ENCODE measurements at regions not wholly inside any gene's neighbourhood (a gene's known extent, or its start where the extent isn't known, plus 50 kb on each side); places are given as distances from the start of the nearest gene placed in this dataset.
A peak's percentile ranks its signal among the peaks of the same experiment; 100 is the strongest.
"Not testable (repeated sequence)": the region's sequence is repeated elsewhere in the genome, so short reads cannot be mapped to it uniquely, and the experiment has no call there.

DNA sequence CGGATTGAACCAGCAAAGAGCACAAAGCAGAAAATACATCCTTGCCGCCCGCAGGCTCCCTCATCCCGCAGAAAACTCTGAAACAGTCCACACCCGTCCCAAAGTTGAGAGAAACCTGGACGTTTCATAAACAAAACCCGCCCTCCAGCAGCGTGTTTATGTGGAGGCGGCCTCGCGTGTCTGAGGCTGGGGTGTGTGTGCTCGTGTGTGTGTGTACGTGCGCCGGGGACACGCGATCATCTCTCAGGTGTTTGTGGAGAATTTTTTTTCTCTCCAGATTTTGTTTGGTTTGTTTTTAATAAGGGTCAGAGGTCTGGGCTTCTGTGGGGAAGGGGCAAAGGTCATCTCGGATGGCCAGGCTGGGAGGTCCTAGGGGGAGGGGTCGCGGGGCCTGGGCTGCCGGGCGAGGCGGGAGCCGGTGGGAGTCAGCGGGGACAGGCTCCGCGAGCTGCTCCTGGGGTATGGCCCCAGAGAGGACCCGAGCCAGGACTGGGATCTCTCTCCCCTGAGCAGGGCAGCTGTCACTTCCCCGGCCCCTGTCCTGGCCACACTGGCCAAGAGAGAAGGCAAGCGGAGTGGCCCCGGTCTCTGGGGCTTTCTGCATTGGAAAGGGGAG, 206.4 kb downstream of the C9orf50 start:
- peak; percentile 61 for DNase-seq (ENCODE audit: low read depth)

DNA sequence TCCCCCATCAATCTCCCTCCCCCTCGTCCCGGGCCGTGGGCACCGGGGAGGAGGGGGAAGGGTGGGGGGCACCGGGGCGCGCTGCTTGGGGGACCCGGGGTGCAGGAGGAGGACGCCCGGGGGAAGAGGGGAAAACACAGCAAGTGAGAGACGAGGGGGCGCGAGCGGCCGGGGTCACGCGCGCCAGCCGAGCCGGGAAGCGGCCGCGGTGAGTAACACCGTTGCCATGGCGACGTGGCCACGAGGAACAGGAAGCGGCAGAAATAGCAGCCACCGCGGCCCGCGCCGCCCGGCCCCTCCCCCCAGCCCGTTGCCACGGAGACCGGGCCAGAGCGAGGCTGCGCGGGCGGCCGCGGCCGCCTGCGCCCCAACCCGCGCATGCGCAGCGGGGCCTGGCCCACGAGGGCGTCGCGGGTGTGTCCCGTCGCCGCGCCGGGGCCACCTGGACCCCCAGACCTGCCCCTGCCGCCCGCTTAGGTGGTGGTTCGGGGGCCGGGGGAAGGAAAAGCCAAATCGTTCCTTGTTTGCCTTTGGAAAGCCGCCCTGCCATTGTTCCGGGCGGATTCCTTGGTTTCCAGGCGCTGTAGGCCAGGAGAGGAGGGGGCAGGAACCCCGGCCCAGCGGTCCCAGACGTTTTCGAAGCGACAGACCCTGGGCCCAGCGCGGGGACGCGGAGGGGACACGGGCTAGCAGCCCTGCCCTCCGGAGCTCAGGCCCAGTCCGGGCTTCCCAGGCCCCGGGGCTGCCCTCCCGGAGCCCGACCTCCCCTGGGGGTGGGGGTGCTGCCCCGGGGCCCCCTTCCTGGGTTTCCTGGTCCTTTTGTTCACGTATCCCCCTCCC, 207.1 kb downstream of the C9orf50 start:
- DNase-seq (ENCODE audit: low read depth) = peak; percentile 95
- in situ Hi-C loops (cut with HindIII; ENCODE audit: low pct_unique_long_range_greater_than_20kb, low sequenced_read_pairs) = no loop called here

More for the DNA sequence above, 206.4 kb downstream of the C9orf50 start:
- in situ Hi-C loops (cut with HindIII; ENCODE audit: low pct_unique_long_range_greater_than_20kb, low sequenced_read_pairs) = no loop called here

DNA sequence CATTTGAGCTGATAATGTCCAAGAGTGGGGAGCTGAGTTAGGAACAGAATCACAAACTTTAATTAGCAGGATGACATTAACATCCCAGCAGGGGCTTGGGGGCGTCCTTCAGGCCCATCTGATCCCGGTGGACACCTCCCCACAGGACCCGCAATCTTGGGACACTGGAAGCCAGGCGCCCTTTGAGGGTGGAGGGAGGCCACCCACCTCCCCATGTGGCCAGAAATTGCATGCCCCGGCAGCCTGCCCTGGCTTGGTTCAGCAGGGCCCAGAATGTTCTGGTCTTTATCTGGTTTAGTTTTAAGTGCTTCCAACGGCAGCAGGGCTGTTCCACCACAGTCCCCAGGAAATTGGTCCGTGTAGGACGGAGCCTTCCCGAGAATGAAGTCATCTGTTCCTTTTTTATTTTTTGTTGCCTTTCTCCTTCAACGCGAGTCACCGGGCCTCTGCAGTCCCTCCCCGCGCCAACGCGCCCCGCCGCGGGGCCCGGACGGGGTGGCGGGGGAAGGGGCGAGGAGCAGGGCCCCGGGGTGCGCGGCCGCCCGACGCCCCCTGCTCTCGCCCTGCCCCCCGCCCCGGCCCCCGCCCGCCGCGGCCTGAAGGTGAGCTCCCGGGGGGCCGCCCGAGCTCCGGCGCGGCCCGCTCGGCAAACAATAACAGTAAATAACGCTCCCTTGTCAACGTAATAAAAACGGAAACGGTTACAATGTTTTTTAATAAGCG, 207.9 kb downstream of the C9orf50 start:
- in situ Hi-C loops (cut with HindIII; ENCODE audit: low pct_unique_long_range_greater_than_20kb, low sequenced_read_pairs) = no loop called here
- DNase-seq (ENCODE audit: low read depth) = peak; percentile 67

DNA sequence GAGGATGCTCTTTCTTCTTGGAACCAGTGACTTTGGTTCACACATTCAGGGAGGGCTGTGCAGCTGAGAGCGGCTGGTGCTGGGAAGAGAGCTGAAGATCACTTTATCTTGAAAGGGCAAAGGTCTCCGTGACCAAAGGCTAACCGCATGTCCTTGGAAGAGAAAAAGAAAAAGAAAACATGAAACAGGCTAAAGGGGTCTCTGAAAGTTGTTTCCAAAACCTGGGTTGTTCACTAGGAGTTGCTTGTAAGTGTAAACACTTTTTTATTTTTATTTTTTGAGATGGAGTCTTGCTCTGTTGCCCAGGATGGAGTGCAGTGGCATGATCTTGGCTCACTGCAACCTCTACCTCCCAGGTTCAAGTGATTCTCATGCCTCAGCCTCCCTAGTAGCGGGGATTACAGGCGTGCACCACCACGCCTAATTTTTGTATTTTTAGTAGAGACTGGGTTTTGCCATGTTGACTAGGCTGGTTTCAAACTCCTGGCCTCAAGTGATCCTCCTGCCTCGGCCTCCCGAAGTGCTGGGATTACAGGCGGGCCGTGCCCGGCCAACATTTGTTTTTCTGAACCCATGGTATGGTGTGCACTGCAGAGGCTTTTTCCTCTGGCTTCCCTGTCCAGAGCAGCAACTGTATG, 208.6 kb downstream of the C9orf50 start:
- in situ Hi-C loops (cut with HindIII; ENCODE audit: low pct_unique_long_range_greater_than_20kb, low sequenced_read_pairs); DNase-seq (ENCODE audit: low read depth): not testable (repeated sequence)

DNA sequence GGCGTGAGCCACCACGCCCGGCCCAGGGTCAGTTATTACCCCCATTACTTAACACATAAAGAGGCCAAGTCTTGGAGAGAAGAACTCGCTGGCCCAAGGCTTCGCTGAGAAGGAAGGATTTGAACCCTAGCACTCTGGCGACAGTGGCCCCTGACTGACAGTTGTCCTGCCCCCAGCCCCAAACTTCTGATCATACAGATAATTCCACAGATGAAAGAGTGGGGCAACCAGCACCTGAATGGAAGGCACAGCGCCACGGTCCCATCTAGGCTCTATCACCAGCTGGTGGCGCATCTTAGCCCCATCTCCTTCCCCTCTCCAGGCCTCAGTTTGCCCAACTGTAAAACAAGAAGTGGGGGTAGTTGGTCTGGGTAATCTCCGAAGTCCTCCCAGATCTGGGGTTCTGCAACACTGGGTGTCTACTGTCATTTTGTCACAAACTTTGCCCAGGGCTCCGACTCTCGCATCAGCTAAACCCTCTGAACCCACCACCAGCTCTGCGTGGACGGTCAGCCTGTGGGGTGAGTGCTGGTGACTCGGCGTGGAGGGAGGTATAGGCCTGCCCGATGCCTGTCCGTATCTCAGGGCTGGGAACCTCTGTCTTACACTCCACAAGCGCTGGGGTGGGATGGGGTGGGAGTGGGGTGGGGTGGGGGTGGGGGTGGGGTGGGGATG, 209.3 kb downstream of the C9orf50 start:
- no peak for DNase-seq (ENCODE audit: low read depth)
- in situ Hi-C loops (cut with HindIII; ENCODE audit: low pct_unique_long_range_greater_than_20kb, low sequenced_read_pairs) = no loop called here

DNA sequence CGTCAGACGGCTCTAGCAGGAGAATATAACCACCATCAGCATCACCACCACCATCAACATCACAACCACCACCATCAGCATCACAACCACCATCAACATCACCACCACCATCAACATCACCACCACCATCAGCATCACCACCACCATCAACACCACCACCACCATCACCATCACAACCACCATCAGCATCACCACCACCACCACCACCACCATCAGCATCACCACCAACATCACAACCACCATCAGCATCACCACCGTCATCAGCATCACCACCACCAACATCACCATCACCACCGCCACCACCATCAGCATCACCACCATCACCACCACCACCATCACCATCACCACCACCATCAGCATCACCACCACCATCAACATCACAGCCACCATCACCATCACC, 210.7 kb downstream of the C9orf50 start:
- no peak for DNase-seq (ENCODE audit: low read depth)
- in situ Hi-C loops (cut with HindIII; ENCODE audit: low pct_unique_long_range_greater_than_20kb, low sequenced_read_pairs) = no loop called here

DNA sequence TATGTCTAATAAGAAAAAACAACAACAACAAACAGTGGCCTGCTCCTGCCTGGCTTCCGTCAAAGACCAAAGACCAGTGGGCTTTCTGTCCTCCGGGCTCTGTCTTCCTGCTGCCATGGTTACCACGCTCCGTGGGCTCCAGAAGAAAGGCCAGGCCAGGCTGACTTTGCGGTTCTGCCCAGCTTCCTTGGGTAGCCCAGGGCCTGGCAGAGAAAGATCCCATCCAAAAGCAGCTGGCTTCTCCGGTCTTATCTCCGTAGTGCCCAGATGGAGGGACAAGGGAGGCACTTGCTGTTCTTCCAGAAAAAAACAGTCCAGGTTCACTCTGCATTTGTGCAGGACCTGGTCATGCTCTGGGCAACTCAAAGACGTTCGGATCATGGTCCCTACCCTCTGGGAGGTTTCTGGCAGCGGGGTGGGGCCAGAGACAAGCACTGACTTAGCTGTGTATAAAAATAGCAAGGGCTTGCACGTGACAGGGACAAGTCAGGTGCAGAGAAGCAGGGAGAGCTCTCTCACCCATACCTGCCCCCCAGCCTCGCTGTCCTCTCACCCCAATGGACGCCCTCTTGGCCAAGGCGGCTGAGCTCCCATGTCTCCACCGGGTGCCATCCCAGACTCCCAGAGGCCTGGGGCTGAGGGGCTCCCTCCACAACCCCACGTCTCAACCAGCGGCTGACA, 212.2 kb downstream of the C9orf50 start:
- DNase-seq (ENCODE audit: low read depth) = no peak
- in situ Hi-C loops (cut with HindIII; ENCODE audit: low pct_unique_long_range_greater_than_20kb, low sequenced_read_pairs) = no loop called here

DNA sequence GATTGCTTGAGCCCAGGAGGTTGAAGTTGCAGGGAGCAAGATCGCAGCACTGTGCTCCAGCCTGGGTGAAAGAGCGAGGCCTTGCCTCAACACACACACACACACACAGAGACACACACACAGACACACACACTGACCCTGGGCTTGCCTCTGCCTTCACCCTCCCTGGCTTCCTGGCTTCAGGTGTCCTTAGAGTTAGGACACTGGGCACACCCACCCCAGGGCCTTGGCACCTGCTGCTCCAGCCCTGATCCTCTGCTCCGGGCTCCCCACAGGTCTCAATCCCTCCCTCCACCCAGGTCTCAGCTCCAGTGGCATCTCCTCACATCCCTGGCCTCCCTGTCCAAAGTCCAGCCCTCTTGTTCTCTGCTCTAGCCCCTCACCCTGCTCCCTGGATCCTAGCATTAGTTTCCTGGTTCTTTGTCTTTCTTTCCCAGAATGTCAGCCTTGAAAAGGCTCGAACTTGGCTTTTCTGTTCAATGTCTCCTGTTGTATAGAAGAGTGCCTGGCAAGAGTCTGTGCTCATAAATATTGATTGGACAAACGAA, 212.9 kb downstream of the C9orf50 start:
- DNase-seq (ENCODE audit: low read depth) = no peak
- in situ Hi-C loops (cut with HindIII; ENCODE audit: low pct_unique_long_range_greater_than_20kb, low sequenced_read_pairs) = no loop called here

DNA sequence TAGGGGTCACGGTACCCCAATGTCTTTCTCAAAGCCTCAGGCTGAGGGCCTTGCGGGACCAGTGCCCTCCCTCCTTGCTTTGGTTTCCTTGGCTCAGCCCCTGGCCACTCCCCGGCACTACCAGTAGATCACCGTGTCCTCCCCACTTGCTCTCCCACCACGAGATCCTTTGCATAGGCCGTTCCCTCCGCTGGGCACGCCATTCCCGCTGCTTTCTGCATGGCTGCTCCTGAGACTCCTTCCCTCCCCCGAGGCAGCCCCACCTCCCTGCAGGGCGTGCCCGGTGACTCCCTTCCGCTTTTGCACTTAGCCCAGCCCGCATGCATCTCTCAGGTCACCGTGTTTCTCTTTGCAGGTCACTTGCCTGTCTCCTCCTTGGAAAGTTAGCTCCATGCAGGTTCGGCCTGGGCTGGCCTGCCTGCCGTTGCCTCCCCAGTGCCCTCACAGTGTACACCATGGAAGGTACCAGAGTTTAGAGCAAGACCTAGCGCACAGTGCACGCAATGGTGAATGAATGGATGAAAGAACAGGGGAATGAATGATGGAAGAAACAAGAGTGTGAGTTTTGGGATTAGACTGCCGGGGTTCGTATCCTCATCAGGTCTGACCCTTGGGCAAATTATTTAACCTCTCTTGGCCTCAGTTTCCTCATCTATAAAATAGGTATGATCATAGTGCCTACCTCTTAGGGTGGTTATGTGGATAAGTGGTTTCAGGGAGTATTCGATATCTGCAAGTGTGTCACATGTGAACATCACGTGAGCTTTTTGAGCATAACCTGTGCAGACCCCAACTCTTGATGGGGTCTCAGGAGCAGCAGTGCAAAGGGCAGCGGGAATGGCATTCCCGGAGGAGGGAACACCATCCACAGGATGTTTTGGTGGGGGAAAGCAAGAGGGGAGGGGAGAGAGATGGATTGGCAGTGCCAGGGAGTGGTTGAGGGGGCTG, 214.3 kb downstream of the C9orf50 start:
- in situ Hi-C loops (cut with HindIII; ENCODE audit: low pct_unique_long_range_greater_than_20kb, low sequenced_read_pairs) = no loop called here
- DNase-seq (ENCODE audit: low read depth) = peak; percentile 91

DNA sequence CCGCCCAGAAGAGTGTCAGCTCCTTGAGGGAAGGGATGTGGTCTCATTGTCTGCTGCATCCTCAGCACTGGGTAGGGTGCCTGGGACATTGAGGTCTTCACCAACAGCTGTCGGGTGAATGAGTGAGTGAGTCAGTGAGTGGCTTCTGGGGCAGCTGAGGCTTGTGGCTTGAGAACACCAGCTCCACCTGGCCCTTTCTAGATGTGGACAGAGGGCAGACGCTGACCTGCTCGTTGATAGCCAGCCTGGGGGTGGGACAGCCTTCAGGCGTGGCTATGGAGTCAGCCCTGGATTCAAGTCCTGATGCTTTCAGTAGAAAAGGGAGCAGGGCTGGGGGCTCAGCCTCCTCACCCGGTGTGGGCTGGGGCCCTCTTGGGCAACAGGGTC, 215.1 kb downstream of the C9orf50 start:
- no peak for DNase-seq (ENCODE audit: low read depth)
- in situ Hi-C loops (cut with HindIII; ENCODE audit: low pct_unique_long_range_greater_than_20kb, low sequenced_read_pairs) = no loop called here

DNA sequence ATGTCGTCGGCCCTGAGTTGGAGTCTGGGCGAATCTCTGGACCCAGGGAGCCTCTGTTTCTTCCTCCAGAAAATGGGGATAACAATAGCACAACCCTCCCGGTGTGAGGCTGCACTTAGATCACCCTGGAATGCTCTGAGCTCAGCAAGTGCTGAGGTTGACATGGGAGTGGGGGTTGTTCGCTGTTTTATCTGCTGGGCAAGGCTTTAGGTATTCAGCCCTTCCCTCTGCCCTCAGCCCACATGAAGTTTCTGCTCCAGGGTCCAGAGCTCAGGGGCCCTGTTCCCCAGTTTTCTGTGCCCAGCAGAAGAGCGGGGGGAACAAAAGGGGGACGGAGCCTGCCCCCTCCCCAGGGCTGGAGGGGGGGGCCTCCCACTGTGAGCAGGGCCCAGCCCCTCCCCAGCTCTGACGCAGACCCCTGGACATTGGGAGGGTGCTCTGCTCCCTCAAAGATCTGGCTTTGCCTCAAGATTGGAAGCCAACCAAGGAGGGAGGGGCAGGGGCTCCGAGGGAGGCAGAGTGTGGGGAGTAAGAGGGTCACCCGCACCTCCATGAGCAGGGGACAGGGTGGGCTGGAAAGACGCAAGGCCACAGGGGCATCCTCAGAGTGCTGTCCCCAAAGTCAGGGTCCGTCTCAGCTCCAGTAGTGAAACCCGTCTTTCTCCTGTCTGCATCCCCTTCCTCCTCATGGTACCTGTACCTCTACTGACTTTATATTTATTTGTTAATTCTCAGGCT, 215.6 kb downstream of the C9orf50 start:
- DNase-seq (ENCODE audit: low read depth) = no peak
- in situ Hi-C loops (cut with HindIII; ENCODE audit: low pct_unique_long_range_greater_than_20kb, low sequenced_read_pairs) = no loop called here

DNA sequence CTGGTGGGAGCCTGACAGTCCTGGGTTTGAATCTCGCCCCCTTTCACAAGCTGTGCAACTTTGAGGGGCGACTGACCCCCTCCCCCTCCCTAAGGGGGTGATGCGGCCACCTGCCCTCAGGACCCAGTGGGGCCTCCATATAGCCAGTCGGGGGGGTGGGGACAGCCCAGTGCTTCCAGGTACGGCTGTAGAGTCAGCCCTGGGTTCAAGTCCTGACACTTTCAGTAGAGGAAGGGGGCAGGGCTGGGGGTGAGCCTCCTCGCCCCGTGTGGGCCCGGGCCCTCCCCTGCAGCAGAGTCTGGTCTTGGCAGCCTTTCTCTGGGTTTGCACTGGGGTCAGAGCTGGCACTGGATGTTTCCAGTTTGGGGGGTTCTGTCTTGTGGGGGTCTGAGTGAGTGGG, 216.3 kb downstream of the C9orf50 start:
- in situ Hi-C loops (cut with HindIII; ENCODE audit: low pct_unique_long_range_greater_than_20kb, low sequenced_read_pairs) = no loop called here

DNA sequence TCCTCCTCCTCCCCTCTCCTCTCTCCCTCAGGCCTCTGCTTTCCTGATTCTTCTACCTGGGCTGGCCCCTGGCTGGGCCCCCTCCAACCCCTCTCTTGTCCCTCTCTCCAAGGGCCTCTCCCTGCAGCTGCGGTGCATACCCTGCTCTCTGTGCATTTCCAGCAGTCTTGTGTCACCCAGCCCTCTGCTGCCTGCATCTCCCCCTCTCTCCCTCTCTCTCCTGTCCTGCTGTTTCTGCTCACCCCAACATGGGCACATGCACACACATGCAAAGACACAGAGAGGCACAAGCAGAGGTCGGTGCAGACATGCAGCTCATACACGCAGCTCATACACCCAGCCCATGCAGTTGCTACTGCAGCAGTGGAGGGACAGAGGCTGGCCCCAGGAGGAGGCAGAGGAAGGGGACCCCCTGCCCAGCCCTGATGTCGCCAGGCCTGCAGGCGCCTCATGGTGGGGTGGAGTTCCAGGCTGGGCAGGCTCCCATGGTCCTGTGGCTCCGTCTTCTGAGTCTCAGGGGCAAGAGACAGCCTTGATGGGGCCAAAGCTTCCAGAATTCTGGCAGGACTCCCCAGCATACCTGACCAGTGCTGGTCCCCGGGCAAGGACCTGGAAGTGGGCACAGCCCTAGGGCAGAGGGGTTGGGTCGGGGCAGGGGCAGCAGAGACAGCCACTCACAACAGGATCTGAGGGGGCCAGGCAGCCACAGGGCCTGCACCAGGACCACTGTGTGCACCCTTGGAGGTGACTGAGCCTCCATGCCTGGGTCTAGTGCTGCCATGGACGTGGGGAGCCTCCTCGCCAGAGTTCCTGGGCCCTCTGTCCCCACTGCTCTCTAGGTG, 216.9 kb downstream of the C9orf50 start:
- in situ Hi-C loops (cut with HindIII; ENCODE audit: low pct_unique_long_range_greater_than_20kb, low sequenced_read_pairs) = no loop called here
- DNase-seq (ENCODE audit: low read depth) = no peak

More for the DNA sequence above, 216.3 kb downstream of the C9orf50 start:
- DNase-seq (ENCODE audit: low read depth) = no peak

DNA sequence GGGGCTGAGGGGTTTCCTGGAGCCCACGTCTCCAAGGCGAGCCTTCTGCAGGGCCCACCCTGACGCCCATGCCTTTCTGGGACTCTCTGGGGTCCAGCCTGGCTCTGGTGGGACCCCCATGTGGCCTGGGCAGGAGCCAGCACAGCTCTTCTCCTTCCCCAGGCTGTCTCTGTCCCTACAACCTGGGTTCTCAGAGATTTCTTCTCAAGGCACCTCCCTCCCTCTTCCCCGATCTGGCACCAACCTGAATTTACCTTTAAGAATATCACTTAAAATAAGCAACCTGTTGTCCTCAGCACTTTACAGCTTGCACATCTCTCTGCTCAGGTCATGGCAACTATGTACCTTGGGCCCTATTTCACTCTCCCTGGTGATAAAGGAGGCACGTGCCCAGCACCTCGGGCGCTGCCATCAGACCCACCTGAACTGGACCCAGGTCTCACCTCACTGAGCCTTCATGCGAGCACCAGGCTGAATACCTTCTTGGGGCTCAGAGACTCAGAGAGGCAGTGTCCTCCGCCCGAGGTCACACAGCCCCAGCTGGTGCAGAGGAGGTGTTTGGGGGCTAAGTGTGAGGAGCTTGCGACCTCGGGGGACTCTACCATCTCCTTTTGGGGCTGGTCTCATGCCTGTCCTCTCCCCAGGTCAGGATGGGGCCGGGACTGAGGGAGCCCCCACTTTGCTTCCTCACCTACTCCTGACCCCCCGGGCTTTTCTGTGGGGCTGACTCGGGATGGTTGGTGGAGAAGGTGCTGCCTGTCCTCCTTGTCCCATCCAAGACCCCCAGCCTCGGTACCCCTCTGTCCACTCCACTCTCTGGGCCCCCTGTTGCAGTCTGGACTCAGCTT, 217.7 kb downstream of the C9orf50 start:
- in situ Hi-C loops (cut with HindIII; ENCODE audit: low pct_unique_long_range_greater_than_20kb, low sequenced_read_pairs) = no loop called here
- DNase-seq (ENCODE audit: low read depth) = no peak

All from Caki2 (cell line).